ENCODE measurements at regions not wholly inside any gene's neighbourhood (a gene's known extent, or its start where the extent isn't known, plus 50 kb on each side); places are given as distances from the start of the nearest gene placed in this dataset.
A peak's percentile ranks its signal among the peaks of the same experiment; 100 is the strongest.

GRCh38 chr4:1496116-1496642 lies 89.9 kb upstream of the NKX1-1 start:
- intact Hi-C loops (cut with DNase I; ENCODE audit: low total_unique reads), result no loop called here
- H3K4me3 ChIP-seq, result no peak overlapping the region
- no peaks in the 10 kb centered on the region for H3K9me3 ChIP-seq
- no peaks in the 10 kb centered on the region for H3K36me3 ChIP-seq
- H3K4me1 ChIP-seq, result no peaks in the 10 kb centered on the region
- H3K27ac ChIP-seq, result no peak overlapping the region
- peaks cover 0 to 64% of the 10 kb centered on the region in 2 donors for H3K27me3 ChIP-seq
- TF ChIP-seq CTCF (IDR thresholded peaks at IDR 0.05), result no peak
- DNase-seq, result peak in 1 of 2 donors; percentile 35

GRCh38 chr4:1495416-1496115 lies 89.3 kb upstream of the NKX1-1 start:
- no peak overlapping the region for H3K4me3 ChIP-seq
- intact Hi-C loops (cut with DNase I; ENCODE audit: low total_unique reads), result no loop called here
- H3K27me3 ChIP-seq, result peaks cover 0 to 64% of the 10 kb centered on the region in 2 donors
- no peaks in the 10 kb centered on the region for H3K4me1 ChIP-seq
- no peaks in the 10 kb centered on the region for H3K9me3 ChIP-seq
- no peaks in the 10 kb centered on the region for H3K36me3 ChIP-seq
- no peak overlapping the region for H3K27ac ChIP-seq
- no peak for TF ChIP-seq CTCF (IDR thresholded peaks at IDR 0.05)
- DNase-seq, result peak in 1 of 2 donors; percentile 61

GRCh38 chr4:1494416-1495315 lies 88.4 kb upstream of the NKX1-1 start:
- Histone ChIP-seq H3K4me1 (no peaks in the 10 kb centered on the region), H3K9me3 (no peaks in the 10 kb centered on the region), H3K27ac (no peak overlapping the region), H3K36me3 (no peaks in the 10 kb centered on the region), H3K4me3 (no peak overlapping the region), H3K27me3 (peaks cover 0 to 64% of the 10 kb centered on the region in 2 donors)
- DNase-seq, result peak in 1 of 2 donors; percentile 61
- intact Hi-C loops (cut with DNase I; ENCODE audit: low total_unique reads), result no loop called here
- TF ChIP-seq CTCF (IDR thresholded peaks at IDR 0.05), result no peak

- H3K36me3 ChIP-seq, result no peaks in the 10 kb centered on the region
- TF ChIP-seq CTCF (IDR thresholded peaks at IDR 0.05), result no peak
- H3K27me3 ChIP-seq, result peaks cover 0 to 71% of the 10 kb centered on the region in 2 donors
- H3K4me1 ChIP-seq, result no peaks in the 10 kb centered on the region
- no peak overlapping the region for H3K4me3 ChIP-seq
- no peaks in the 10 kb centered on the region for H3K9me3 ChIP-seq
- H3K27ac ChIP-seq, result no peak overlapping the region
- peak in 1 of 2 donors; percentile 57 for DNase-seq
- intact Hi-C loops (cut with DNase I; ENCODE audit: low total_unique reads), result no loop called here
Observed at GRCh38 chr4:1493540-1494287, 87.5 kb upstream of the NKX1-1 start.
